ENCODE measurements at regions not wholly inside any gene's neighbourhood (a gene's known extent, or its start where the extent isn't known, plus 50 kb on each side); places are given as distances from the start of the nearest gene placed in this dataset.

DNA sequence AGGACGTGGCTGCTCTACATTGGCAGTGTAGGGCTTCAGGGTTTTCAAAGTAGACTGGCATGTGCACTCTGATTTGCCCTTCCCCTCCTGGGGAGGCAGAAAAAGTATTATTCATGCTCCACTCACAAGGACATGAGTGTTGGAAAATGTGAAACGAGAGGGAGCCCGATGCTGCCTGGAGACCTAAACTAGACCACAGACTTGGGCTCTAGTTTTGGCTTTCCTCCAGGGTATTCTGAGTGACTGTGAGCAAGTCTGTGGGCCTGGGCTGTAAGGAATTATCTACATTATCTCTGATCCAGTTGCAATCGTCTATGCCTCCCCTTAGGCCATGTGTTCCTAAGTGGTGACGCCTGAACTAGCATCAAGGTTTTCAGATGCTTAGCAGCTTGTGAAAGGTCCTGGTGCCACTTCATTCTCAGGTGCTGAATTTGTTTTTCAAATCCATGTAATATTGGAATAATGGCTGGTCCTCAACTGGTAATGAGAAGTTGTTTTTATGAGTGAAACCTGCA lies 55.0 kb downstream of the MRPL57 start:
- H3K27me3 ChIP-seq: no peaks in the 10 kb centered on the region
- no peak overlapping the region for H3K4me3 ChIP-seq
- H3K36me3 ChIP-seq: no peaks in the 10 kb centered on the region
- Mint-ChIP-seq H3K4me3 (no peak overlapping the region), H3K9me3 (peaks cover 2% of the 10 kb centered on the region), H3K27me3 (ENCODE audit: insufficient read depth, low read depth) (no peaks in the 10 kb centered on the region), H3K36me3 (no peaks in the 10 kb centered on the region), H3K4me1 (peaks cover 2% of the 10 kb centered on the region), H3K27ac (no peak overlapping the region)
- no peak overlapping the region for H2AFZ ChIP-seq (replicated peaks)
- DNase-seq (ENCODE audit: low spot score): no peak
- no peak overlapping the region for H3K9ac ChIP-seq
- TF ChIP-seq, protein P1, sequence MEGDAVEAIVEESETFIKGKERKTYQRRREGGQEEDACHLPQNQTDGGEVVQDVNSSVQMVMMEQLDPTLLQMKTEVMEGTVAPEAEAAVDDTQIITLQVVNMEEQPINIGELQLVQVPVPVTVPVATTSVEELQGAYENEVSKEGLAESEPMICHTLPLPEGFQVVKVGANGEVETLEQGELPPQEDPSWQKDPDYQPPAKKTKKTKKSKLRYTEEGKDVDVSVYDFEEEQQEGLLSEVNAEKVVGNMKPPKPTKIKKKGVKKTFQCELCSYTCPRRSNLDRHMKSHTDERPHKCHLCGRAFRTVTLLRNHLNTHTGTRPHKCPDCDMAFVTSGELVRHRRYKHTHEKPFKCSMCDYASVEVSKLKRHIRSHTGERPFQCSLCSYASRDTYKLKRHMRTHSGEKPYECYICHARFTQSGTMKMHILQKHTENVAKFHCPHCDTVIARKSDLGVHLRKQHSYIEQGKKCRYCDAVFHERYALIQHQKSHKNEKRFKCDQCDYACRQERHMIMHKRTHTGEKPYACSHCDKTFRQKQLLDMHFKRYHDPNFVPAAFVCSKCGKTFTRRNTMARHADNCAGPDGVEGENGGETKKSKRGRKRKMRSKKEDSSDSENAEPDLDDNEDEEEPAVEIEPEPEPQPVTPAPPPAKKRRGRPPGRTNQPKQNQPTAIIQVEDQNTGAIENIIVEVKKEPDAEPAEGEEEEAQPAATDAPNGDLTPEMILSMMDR (IDR thresholded peaks at IDR 0.05): no peak
- TF ChIP-seq EZH2phosphoT487 (IDR thresholded peaks at IDR 0.05) (no peak), EZH2 (IDR thresholded peaks at IDR 0.05) (no peak)
- H4K20me1 ChIP-seq (ENCODE audit: low read depth): no peaks in the 10 kb centered on the region
- H3K4me1 ChIP-seq: no peaks in the 10 kb centered on the region
- no peak overlapping the region for H3K4me2 ChIP-seq
- no peaks in the 10 kb centered on the region for H3F3A ChIP-seq (ENCODE audit: low read depth)
- H3K9me3 ChIP-seq (ENCODE audit: low read depth): no peaks in the 10 kb centered on the region
- no peaks in the 10 kb centered on the region for H3K79me2 ChIP-seq (ENCODE audit: low read depth)
- H3K27ac ChIP-seq: no peak overlapping the region

DNA sequence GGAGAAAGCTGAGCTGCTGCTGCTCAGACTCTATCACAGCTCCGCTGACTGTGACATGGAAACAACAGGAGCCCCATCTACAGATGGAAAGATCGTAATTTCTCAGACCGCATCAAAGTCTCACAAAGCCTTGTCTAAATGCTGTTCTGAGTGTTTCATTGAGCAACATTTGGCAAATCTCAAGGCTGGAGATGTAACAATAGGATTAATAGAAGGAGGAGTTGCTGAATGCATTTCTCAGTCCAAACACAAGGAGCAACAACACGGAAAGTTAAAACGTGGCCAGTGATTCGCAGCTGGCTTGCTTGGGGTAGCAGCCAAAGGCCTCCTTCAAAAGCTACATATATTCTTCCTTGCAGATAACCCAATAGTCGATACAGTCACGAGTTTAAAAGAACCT lies 55.7 kb downstream of the MRPL57 start:
- Histone ChIP-seq H3K9ac (no peak overlapping the region), H3F3A (ENCODE audit: low read depth) (no peaks in the 10 kb centered on the region), H3K36me3 (no peaks in the 10 kb centered on the region), H3K27me3 (no peaks in the 10 kb centered on the region), H3K79me2 (ENCODE audit: low read depth) (no peaks in the 10 kb centered on the region), H4K20me1 (ENCODE audit: low read depth) (no peaks in the 10 kb centered on the region), H3K4me1 (no peaks in the 10 kb centered on the region), H3K27ac (no peak overlapping the region), H3K9me3 (ENCODE audit: low read depth) (no peaks in the 10 kb centered on the region), H2AFZ (replicated peaks) (no peak overlapping the region), H3K4me3 (no peak overlapping the region), H3K4me2 (no peak overlapping the region)
- no peaks in the 10 kb centered on the region for H3K27me3 Mint-ChIP-seq (ENCODE audit: insufficient read depth, low read depth)
- H3K4me3 Mint-ChIP-seq: no peak overlapping the region
- peaks cover 2% of the 10 kb centered on the region for H3K4me1 Mint-ChIP-seq
- TF ChIP-seq, protein P1 (IDR thresholded peaks at IDR 0.05): no peak
- no peak for TF ChIP-seq EZH2phosphoT487 (IDR thresholded peaks at IDR 0.05)
- TF ChIP-seq EZH2 (IDR thresholded peaks at IDR 0.05): no peak
- H3K9me3 Mint-ChIP-seq: peaks cover 4% of the 10 kb centered on the region
- no peak for DNase-seq (ENCODE audit: low spot score)
- no peak overlapping the region for H3K27ac Mint-ChIP-seq
- no peaks in the 10 kb centered on the region for H3K36me3 Mint-ChIP-seq

DNA sequence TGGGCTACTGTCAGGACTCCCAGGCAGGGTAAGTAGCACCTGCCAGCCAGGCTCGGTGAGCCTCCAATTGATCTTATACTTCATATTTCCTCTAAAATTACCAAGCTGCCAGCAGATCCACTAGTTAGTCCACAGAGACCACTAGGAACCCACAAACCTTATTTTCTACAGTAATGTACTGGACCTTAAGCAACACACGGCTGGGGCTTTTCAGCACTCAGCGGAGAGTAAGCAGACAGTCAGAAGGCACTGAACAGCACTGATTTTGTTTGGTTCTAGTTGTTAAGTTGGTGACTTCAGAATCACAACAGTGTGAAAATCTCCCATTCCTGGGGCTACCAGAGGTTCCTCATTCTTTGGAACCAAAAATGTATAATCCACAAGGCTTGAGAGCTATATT lies 56.1 kb downstream of the MRPL57 start:
- TF ChIP-seq EZH2 (IDR thresholded peaks at IDR 0.05): no peak
- TF ChIP-seq, protein P1 (IDR thresholded peaks at IDR 0.05): no peak
- Histone ChIP-seq H3K4me1 (no peaks in the 10 kb centered on the region), H3K27ac (no peak overlapping the region), H3K4me2 (no peak overlapping the region), H3K9me3 (ENCODE audit: low read depth) (no peaks in the 10 kb centered on the region), H3K36me3 (no peaks in the 10 kb centered on the region), H4K20me1 (ENCODE audit: low read depth) (no peaks in the 10 kb centered on the region), H3K27me3 (no peaks in the 10 kb centered on the region), H2AFZ (replicated peaks) (no peak overlapping the region), H3F3A (ENCODE audit: low read depth) (no peaks in the 10 kb centered on the region), H3K4me3 (no peak overlapping the region), H3K79me2 (ENCODE audit: low read depth) (no peaks in the 10 kb centered on the region), H3K9ac (no peak overlapping the region)
- Mint-ChIP-seq H3K27me3 (ENCODE audit: insufficient read depth, low read depth) (no peaks in the 10 kb centered on the region), H3K36me3 (no peaks in the 10 kb centered on the region), H3K9me3 (peaks cover 4% of the 10 kb centered on the region), H3K27ac (no peak overlapping the region), H3K4me3 (no peak overlapping the region), H3K4me1 (peaks cover 2% of the 10 kb centered on the region)
- DNase-seq (ENCODE audit: low spot score): no peak

All from neural progenitor cell (in vitro differentiated cells).